GM23338 (cell line): ENCODE measurements at regions not wholly inside any gene's neighbourhood (a gene's known extent, or its start where the extent isn't known, plus 50 kb on each side); places are given as distances from the start of the nearest gene placed in this dataset.

Source experiments
- ATAC-seq: fragments of 200-7000 bp; cut with Tn5 transposase; 3 replicates; pipeline ENCODE4 v1.9.1; 2020
- DNase-seq: peaks from one replicate; pipeline ENCODE4 v3.0.0-alpha.2; 2015; ENCODE audit warnings: low spot score
- H2AFZ ChIP-seq: fragments of 200-600 bp; sonication (generic); 2 replicates; pipeline ENCODE4 v1.8.0; 2016; ENCODE audit warnings: antibody characterized with exemption, mild to moderate bottlenecking, moderate library complexity
- H3F3A ChIP-seq: fragments of 200-600 bp; sonication (generic); replicated peaks from 2 replicates; pipeline ENCODE4 v1.8.0; 2017; ENCODE audit warnings: antibody characterized with exemption, mixed run types, low read depth
- H3K27ac ChIP-seq: fragments of 200-600 bp; sonication (generic); 2 replicates; pipeline ENCODE4 v1.6.1; 2016; ENCODE audit warnings: low read depth
- H3K27me3 ChIP-seq: fragments of 200-600 bp; sonication (generic); 2 replicates; pipeline ENCODE4 v1.8.0; 2016; ENCODE audit warnings: mild to moderate bottlenecking, mixed run types, moderate library complexity; ENCODE audit not compliant: insufficient read depth
- H3K36me3 ChIP-seq: fragments of 200-600 bp; sonication (generic); 2 replicates; pipeline ENCODE4 v1.8.0; 2016; ENCODE audit warnings: mild to moderate bottlenecking; ENCODE audit not compliant: insufficient read depth
- H3K4me1 ChIP-seq: fragments of 200-600 bp; sonication (generic); 2 replicates; pipeline ENCODE4 v1.8.0; 2016; ENCODE audit warnings: mild to moderate bottlenecking, moderate library complexity; ENCODE audit not compliant: insufficient read depth
- H3K4me2 ChIP-seq: fragments of 200-600 bp; sonication (generic); 2 replicates; pipeline ENCODE4 v1.7.1; 2017; ENCODE audit warnings: mixed run types
- H3K4me3 ChIP-seq: fragments of 200-600 bp; sonication (generic); 2 replicates; pipeline ENCODE4 v1.6.1; 2016; ENCODE audit warnings: mixed run types
- H3K79me2 ChIP-seq: fragments of 200-600 bp; sonication (generic); replicated peaks from 2 replicates; pipeline ENCODE4 v1.8.0; 2017; ENCODE audit warnings: mild to moderate bottlenecking; ENCODE audit not compliant: insufficient read depth
- H3K9me2 ChIP-seq: fragments of 200-600 bp; sonication (generic); 2 replicates; pipeline ENCODE4 v1.8.0; 2017; ENCODE audit not compliant: insufficient read depth
- H4K20me1 ChIP-seq: fragments of 200-600 bp; sonication (generic); replicated peaks from 2 replicates; pipeline ENCODE4 v1.8.0; 2017; ENCODE audit warnings: mild to moderate bottlenecking; ENCODE audit not compliant: insufficient read depth
- H3K27ac Mint-ChIP-seq: 2 replicates; pipeline ENCODE4 v1.8.0; 2020; ENCODE audit warnings: inconsistent platforms, mild to moderate bottlenecking, moderate library complexity, mixed read lengths
- H3K27me3 Mint-ChIP-seq: 3 replicates; pipeline ENCODE4 v1.8.0; 2022; ENCODE audit warnings: low read depth, mild to moderate bottlenecking, moderate library complexity, mixed read lengths, inconsistent platforms; ENCODE audit not compliant: insufficient read depth, poor library complexity
- H3K36me3 Mint-ChIP-seq: 3 replicates; pipeline ENCODE4 v1.8.0; 2021; ENCODE audit warnings: low read depth, mild to moderate bottlenecking, inconsistent platforms, moderate library complexity, mixed read lengths
- H3K4me1 Mint-ChIP-seq: 3 replicates; pipeline ENCODE4 v1.8.0; 2020; ENCODE audit warnings: mild to moderate bottlenecking, inconsistent platforms, mixed read lengths
- H3K4me3 Mint-ChIP-seq: 3 replicates; pipeline ENCODE4 v1.8.0; 2021; ENCODE audit warnings: moderate library complexity, mild to moderate bottlenecking, inconsistent platforms, mixed read lengths
- H3K9me3 Mint-ChIP-seq: 3 replicates; pipeline ENCODE4 v1.8.0; 2020; ENCODE audit warnings: moderate library complexity, mild to moderate bottlenecking, inconsistent platforms, mixed read lengths
- CREB1 ChIP-seq: fragments of 250-450 bp; sonication (Bioruptor Pico); IDR thresholded peaks from 2 replicates; pipeline ENCODE4 v1.5.0; 2020; ENCODE audit warnings: low read depth, mild to moderate bottlenecking, moderate library complexity
- CTCF ChIP-seq, 2 experiments: fragments of 200-600 bp in 1 of 2; sonication (generic) in 1 of 2; conservative IDR thresholded peaks; 2 replicates each; pipeline versions ENCODE4 v1.5.1 to v1.6.1; 2016 to 2017; ENCODE audit warnings: antibody characterized with exemption in 2 of 2, low read depth in 2 of 2, mild to moderate bottlenecking in 2 of 2, moderate library complexity in 1 of 2
- ETS1 ChIP-seq: IDR thresholded peaks from 2 replicates; pipeline ENCODE4 v1.6.1; 2016; ENCODE audit warnings: antibody characterized with exemption
- EZH2 ChIP-seq: fragments of 200-600 bp; sonication (generic); IDR thresholded peaks from one replicate; pipeline ENCODE4 v1.8.0; 2017; ENCODE audit warnings: antibody characterized with exemption, mild to moderate bottlenecking, low read depth; ENCODE audit not compliant: unreplicated experiment
- EZH2phosphoT487 ChIP-seq: fragments of 200-600 bp; sonication (generic); IDR thresholded peaks from one replicate; pipeline ENCODE4 v1.8.1; 2018; ENCODE audit warnings: antibody characterized with exemption; ENCODE audit not compliant: unreplicated experiment
- JUNB ChIP-seq: IDR thresholded peaks from one replicate; pipeline ENCODE4 v1.6.1; 2016; ENCODE audit warnings: antibody characterized with exemption; ENCODE audit not compliant: unreplicated experiment
- NANOG ChIP-seq: IDR thresholded peaks from 2 replicates; pipeline ENCODE4 v1.6.1; 2016; ENCODE audit warnings: antibody characterized with exemption, borderline replicate concordance
- POLR2AphosphoS5 ChIP-seq: IDR thresholded peaks from 2 replicates; pipeline ENCODE4 v1.6.1; 2016; ENCODE audit warnings: antibody characterized with exemption, low read depth
- STAT1 ChIP-seq: IDR thresholded peaks from one replicate; pipeline ENCODE4 v1.6.1; 2016; ENCODE audit warnings: antibody characterized with exemption; ENCODE audit not compliant: unreplicated experiment
- ZNF114 ChIP-seq: fragments of 250-450 bp; sonication (Bioruptor Pico); IDR thresholded peaks from 2 replicates; pipeline ENCODE4 v1.5.0; 2020; ENCODE audit warnings: mild to moderate bottlenecking, moderate library complexity
- ZNF331 ChIP-seq: fragments of 250-450 bp; sonication (Bioruptor Pico); IDR thresholded peaks from 2 replicates; pipeline ENCODE4 v1.5.0; 2020; ENCODE audit warnings: low read depth, mild to moderate bottlenecking, moderate library complexity
- TF ChIP-seq, protein P1 (sequence below): IDR thresholded peaks from one replicate; pipeline ENCODE4 v1.6.1; 2018; ENCODE audit warnings: antibody characterized with exemption; ENCODE audit not compliant: unreplicated experiment
- TF ChIP-seq, protein P2 (sequence below): fragments of 250-450 bp; sonication (Bioruptor Pico); IDR thresholded peaks from 2 replicates; pipeline ENCODE4 v1.5.0; 2020; ENCODE audit warnings: mild to moderate bottlenecking, moderate library complexity

- Histone ChIP-seq H4K20me1 (no peaks in the 10 kb centered on the region), H3K36me3 (no peaks in the 10 kb centered on the region), H3K4me2 (no peak overlapping the region), H3K27me3 (no peaks in the 10 kb centered on the region), H3K27ac (no peak overlapping the region), H3K79me2 (no peaks in the 10 kb centered on the region), H3K9me2 (no peaks in the 10 kb centered on the region), H3K4me3 (no peak overlapping the region), H3K4me1 (no peaks in the 10 kb centered on the region), H3F3A (no peaks in the 10 kb centered on the region), H2AFZ (no peak overlapping the region)
- H3K4me1 Mint-ChIP-seq, result no peaks in the 10 kb centered on the region
- ATAC-seq, result no peak
- H3K27me3 Mint-ChIP-seq, result peaks cover 2% of the 10 kb centered on the region
- DNase-seq, result no peak
- TF ChIP-seq CREB1 (CRISPR knock-in tag) (no peak), CTCF (conservative IDR thresholded peaks at IDR 0.05; ENCODE audit: low read depth in 2 of 2) (no peak), POLR2AphosphoS5 (no peak), ZNF114 (CRISPR knock-in tag) (no peak), ETS1 (no peak), JUNB (no peak), ZNF331 (CRISPR knock-in tag) (no peak), STAT1 (no peak), EZH2 (no peak), EZH2phosphoT487 (no peak), NANOG (no peak)
- TF ChIP-seq, protein P1, sequence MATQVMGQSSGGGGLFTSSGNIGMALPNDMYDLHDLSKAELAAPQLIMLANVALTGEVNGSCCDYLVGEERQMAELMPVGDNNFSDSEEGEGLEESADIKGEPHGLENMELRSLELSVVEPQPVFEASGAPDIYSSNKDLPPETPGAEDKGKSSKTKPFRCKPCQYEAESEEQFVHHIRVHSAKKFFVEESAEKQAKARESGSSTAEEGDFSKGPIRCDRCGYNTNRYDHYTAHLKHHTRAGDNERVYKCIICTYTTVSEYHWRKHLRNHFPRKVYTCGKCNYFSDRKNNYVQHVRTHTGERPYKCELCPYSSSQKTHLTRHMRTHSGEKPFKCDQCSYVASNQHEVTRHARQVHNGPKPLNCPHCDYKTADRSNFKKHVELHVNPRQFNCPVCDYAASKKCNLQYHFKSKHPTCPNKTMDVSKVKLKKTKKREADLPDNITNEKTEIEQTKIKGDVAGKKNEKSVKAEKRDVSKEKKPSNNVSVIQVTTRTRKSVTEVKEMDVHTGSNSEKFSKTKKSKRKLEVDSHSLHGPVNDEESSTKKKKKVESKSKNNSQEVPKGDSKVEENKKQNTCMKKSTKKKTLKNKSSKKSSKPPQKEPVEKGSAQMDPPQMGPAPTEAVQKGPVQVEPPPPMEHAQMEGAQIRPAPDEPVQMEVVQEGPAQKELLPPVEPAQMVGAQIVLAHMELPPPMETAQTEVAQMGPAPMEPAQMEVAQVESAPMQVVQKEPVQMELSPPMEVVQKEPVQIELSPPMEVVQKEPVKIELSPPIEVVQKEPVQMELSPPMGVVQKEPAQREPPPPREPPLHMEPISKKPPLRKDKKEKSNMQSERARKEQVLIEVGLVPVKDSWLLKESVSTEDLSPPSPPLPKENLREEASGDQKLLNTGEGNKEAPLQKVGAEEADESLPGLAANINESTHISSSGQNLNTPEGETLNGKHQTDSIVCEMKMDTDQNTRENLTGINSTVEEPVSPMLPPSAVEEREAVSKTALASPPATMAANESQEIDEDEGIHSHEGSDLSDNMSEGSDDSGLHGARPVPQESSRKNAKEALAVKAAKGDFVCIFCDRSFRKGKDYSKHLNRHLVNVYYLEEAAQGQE, result no peak
- TF ChIP-seq, protein P2, sequence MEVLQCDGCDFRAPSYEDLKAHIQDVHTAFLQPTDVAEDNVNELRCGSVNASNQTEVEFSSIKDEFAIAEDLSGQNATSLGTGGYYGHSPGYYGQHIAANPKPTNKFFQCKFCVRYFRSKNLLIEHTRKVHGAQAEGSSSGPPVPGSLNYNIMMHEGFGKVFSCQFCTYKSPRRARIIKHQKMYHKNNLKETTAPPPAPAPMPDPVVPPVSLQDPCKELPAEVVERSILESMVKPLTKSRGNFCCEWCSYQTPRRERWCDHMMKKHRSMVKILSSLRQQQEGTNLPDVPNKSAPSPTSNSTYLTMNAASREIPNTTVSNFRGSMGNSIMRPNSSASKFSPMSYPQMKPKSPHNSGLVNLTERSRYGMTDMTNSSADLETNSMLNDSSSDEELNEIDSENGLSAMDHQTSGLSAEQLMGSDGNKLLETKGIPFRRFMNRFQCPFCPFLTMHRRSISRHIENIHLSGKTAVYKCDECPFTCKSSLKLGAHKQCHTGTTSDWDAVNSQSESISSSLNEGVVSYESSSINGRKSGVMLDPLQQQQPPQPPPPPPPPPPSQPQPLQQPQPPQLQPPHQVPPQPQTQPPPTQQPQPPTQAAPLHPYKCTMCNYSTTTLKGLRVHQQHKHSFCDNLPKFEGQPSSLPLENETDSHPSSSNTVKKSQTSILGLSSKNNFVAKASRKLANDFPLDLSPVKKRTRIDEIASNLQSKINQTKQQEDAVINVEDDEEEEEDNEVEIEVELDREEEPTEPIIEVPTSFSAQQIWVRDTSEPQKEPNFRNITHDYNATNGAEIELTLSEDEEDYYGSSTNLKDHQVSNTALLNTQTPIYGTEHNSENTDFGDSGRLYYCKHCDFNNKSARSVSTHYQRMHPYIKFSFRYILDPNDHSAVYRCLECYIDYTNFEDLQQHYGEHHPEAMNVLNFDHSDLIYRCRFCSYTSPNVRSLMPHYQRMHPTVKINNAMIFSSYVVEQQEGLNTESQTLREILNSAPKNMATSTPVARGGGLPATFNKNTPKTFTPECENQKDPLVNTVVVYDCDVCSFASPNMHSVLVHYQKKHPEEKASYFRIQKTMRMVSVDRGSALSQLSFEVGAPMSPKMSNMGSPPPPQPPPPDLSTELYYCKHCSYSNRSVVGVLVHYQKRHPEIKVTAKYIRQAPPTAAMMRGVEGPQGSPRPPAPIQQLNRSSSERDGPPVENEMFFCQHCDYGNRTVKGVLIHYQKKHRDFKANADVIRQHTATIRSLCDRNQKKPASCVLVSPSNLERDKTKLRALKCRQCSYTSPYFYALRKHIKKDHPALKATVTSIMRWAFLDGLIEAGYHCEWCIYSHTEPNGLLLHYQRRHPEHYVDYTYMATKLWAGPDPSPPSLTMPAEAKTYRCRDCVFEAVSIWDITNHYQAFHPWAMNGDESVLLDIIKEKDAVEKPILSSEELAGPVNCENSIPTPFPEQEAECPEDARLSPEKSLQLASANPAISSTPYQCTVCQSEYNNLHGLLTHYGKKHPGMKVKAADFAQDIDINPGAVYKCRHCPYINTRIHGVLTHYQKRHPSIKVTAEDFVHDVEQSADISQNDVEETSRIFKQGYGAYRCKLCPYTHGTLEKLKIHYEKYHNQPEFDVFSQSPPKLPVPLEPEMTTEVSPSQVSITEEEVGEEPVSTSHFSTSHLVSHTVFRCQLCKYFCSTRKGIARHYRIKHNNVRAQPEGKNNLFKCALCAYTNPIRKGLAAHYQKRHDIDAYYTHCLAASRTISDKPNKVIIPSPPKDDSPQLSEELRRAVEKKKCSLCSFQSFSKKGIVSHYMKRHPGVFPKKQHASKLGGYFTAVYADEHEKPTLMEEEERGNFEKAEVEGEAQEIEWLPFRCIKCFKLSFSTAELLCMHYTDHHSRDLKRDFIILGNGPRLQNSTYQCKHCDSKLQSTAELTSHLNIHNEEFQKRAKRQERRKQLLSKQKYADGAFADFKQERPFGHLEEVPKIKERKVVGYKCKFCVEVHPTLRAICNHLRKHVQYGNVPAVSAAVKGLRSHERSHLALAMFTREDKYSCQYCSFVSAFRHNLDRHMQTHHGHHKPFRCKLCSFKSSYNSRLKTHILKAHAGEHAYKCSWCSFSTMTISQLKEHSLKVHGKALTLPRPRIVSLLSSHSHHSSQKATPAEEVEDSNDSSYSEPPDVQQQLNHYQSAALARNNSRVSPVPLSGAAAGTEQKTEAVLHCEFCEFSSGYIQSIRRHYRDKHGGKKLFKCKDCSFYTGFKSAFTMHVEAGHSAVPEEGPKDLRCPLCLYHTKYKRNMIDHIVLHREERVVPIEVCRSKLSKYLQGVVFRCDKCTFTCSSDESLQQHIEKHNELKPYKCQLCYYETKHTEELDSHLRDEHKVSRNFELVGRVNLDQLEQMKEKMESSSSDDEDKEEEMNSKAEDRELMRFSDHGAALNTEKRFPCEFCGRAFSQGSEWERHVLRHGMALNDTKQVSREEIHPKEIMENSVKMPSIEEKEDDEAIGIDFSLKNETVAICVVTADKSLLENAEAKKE (CRISPR knock-in tag), result no peak
- peaks cover 10% of the 10 kb centered on the region; the same call in 2 of the 3 replicates for H3K36me3 Mint-ChIP-seq
- no peak overlapping the region for H3K27ac Mint-ChIP-seq
- no peak overlapping the region for H3K4me3 Mint-ChIP-seq
- H3K9me3 Mint-ChIP-seq, result peaks cover 16% of the 10 kb centered on the region
Observed at GRCh38 chr21:18819507-18819906, 415.9 kb upstream of the TMPRSS15 start.
